C4-2B (cell line): ENCODE measurements at regions not wholly inside any gene's neighbourhood (a gene's known extent, or its start where the extent isn't known, plus 50 kb on each side); places are given as distances from the start of the nearest gene placed in this dataset.

Experiments used
- CTCF ChIP-seq: fragments of 450-650 bp; conservative IDR thresholded peaks from 2 replicates; pipeline ENCODE4 v1.5.1; 2017; ENCODE audit warnings: mild to moderate bottlenecking
- ZFX ChIP-seq: fragments of 450-650 bp; IDR thresholded peaks from 2 replicates; pipeline ENCODE4 v1.6.1; 2017

- TF ChIP-seq CTCF (no peak), ZFX (no peak)
Observed at GRCh38 chr10:78474743-78475142, 441.1 kb downstream of the RPS24 start.
